ENCODE measurements at regions not wholly inside any gene's neighbourhood (a gene's known extent, or its start where the extent isn't known, plus 50 kb on each side); places are given as distances from the start of the nearest gene placed in this dataset.

- DNase-seq (ENCODE audit: low spot score), result no peak
- 91% methylated on average over 3 of the region's 3 CpGs for WGBS
- Histone ChIP-seq H3K9me3 (no peaks in the 10 kb centered on the region), H3K27ac (no peak overlapping the region), H3K27me3 (replicated peaks; ENCODE audit: insufficient read depth) (no peaks in the 10 kb centered on the region), H3K4me3 (no peak overlapping the region), H3K4me1 (replicated peaks) (no peaks in the 10 kb centered on the region), H3K36me3 (no peaks in the 10 kb centered on the region)
- intact Hi-C loops (cut with DNase I), result no loop called here
- TF ChIP-seq POLR2AphosphoS5 (IDR thresholded peaks at IDR 0.05) (no peak), POLR2A (IDR thresholded peaks at IDR 0.05) (no peak)
Observed at GRCh38 chr13:89057862-89058261, 1386.7 kb downstream of the SLITRK5 start.

DNA sequence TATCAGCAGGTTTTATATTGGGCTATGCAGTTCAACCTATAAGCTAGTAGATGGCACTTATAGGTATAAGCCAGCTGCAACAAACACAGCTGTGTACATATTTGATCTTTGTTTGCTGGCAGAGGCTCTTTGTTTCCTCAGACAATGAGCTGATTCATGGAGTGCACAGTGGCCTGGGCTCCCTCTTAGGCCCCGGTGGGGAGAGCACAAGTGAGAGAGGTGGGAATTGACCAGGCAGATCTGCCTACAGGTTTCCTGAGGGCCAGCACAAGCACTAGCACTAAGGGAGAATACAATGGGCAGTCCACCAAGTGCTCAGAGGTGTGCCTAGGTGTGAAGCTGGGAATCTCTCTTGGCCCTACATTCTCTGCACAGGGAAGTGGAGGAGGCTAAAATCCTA lies 1390.7 kb downstream of the SLITRK5 start:
- Histone ChIP-seq H3K9me3 (no peaks in the 10 kb centered on the region), H3K27ac (no peak overlapping the region), H3K4me3 (no peak overlapping the region), H3K36me3 (no peaks in the 10 kb centered on the region), H3K4me1 (replicated peaks) (no peaks in the 10 kb centered on the region), H3K27me3 (replicated peaks; ENCODE audit: insufficient read depth) (no peaks in the 10 kb centered on the region)
- no peak for TF ChIP-seq CTCF (IDR thresholded peaks at IDR 0.05)
- no peak for TF ChIP-seq POLR2A (IDR thresholded peaks at IDR 0.05)
- no peak for TF ChIP-seq POLR2AphosphoS5 (IDR thresholded peaks at IDR 0.05)
- 45% methylated on average over 1 of the region's 1 CpG for WGBS
- intact Hi-C loops (cut with DNase I), result no loop called here
- no peak for DNase-seq (ENCODE audit: low spot score)

DNA sequence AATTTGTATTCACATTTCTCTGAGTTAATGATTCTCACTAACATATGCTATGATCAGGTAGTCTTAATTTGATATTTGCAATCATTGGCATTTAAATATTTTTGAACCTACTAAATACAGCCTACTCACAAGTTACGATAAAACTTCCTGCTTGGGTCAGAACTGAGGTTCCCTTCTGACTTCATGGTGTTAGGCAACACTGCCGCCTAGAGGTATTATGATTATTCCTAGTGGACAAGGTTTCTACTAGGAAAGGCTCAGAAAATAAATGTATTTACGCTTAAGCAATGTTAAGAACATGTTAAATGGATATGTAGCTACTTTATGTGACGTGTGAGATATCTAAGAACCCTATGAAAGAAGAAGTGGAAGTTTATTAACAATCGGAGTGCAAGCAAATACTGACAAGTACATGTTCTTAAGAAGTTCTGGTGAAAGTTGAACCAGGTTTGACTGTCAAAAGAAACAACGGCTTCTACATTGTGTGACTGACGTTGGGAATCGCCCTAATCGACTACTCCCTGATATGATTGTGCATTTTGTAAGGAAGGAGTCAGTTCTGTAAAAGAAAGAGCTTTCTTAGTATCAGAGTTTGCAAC lies 1395.8 kb downstream of the SLITRK5 start:
- 42% methylated on average over 9 of the region's 9 CpGs for WGBS
- TF ChIP-seq CTCF (IDR thresholded peaks at IDR 0.05), result peak; percentile 30 to 62 (median 42)
- TF ChIP-seq POLR2AphosphoS5 (IDR thresholded peaks at IDR 0.05), result no peak
- TF ChIP-seq POLR2A (IDR thresholded peaks at IDR 0.05), result no peak
- intact Hi-C loops (cut with DNase I), result no loop called here

DNA sequence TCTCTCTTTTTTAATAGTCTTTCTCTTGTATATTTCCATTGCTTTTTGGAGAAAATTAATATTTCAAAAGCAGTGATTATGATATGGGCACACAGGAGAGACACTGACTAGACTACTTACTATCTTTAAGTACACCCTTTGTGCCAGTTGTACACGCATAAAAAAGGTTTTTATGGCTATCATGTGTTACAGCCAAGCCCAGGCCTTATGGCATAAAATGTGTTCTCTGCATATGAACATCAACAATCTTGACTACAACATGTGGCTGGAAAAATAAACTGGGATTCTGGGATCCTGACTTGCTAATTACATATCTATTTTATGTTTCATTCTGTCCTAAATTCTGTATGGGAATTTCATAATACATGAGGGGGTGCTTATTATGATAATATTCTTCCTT lies 1401.8 kb downstream of the SLITRK5 start:
- H3K36me3 ChIP-seq, result no peaks in the 10 kb centered on the region
- WGBS, result 71% methylated on average over 1 of the region's 1 CpG
- no peak overlapping the region for H3K27ac ChIP-seq
- no peak for TF ChIP-seq POLR2A (IDR thresholded peaks at IDR 0.05)
- no peak for TF ChIP-seq POLR2AphosphoS5 (IDR thresholded peaks at IDR 0.05)
- TF ChIP-seq CTCF (IDR thresholded peaks at IDR 0.05), result no peak
- H3K4me1 ChIP-seq (replicated peaks), result no peaks in the 10 kb centered on the region
- intact Hi-C loops (cut with DNase I), result no loop called here
- no peaks in the 10 kb centered on the region for H3K9me3 ChIP-seq
- H3K4me3 ChIP-seq, result no peak overlapping the region
- H3K27me3 ChIP-seq (replicated peaks; ENCODE audit: insufficient read depth), result no peaks in the 10 kb centered on the region
- DNase-seq (ENCODE audit: low spot score), result no peak

More for the DNA sequence above, 1395.8 kb downstream of the SLITRK5 start:
- peak; percentile 28 for DNase-seq (ENCODE audit: low spot score)
- no peaks in the 10 kb centered on the region for H3K4me1 ChIP-seq (replicated peaks)
- no peaks in the 10 kb centered on the region for H3K36me3 ChIP-seq
- no peak overlapping the region for H3K4me3 ChIP-seq
- H3K27me3 ChIP-seq (replicated peaks; ENCODE audit: insufficient read depth), result no peaks in the 10 kb centered on the region
- no peaks in the 10 kb centered on the region for H3K9me3 ChIP-seq
- no peak overlapping the region for H3K27ac ChIP-seq

GRCh38 chr13:89076622-89077021 lies 1405.5 kb downstream of the SLITRK5 start:
- TF ChIP-seq POLR2A (IDR thresholded peaks at IDR 0.05) (no peak), CTCF (IDR thresholded peaks at IDR 0.05) (no peak), POLR2AphosphoS5 (IDR thresholded peaks at IDR 0.05) (no peak)
- Histone ChIP-seq H3K36me3 (no peaks in the 10 kb centered on the region), H3K27ac (no peak overlapping the region), H3K4me3 (no peak overlapping the region), H3K9me3 (no peaks in the 10 kb centered on the region), H3K4me1 (replicated peaks) (no peaks in the 10 kb centered on the region), H3K27me3 (replicated peaks; ENCODE audit: insufficient read depth) (no peaks in the 10 kb centered on the region)
- 94% methylated on average over 2 of the region's 2 CpGs for WGBS
- intact Hi-C loops (cut with DNase I), result no loop called here
- no peak for DNase-seq (ENCODE audit: low spot score)

All from prostate gland (tissue), 2 donors.